ENCODE measurements at regions not wholly inside any gene's neighbourhood (a gene's known extent, or its start where the extent isn't known, plus 50 kb on each side); places are given as distances from the start of the nearest gene placed in this dataset.
"Not testable (repeated sequence)": the region's sequence is repeated elsewhere in the genome, so short reads cannot be mapped to it uniquely, and the experiment has no call there.

- H3K4me1 ChIP-seq = peaks cover 3 to 15% (median 4%) of the 10 kb centered on the region in 4 donors
- H3K27me3 ChIP-seq = no peaks in the 10 kb centered on the region
- no peak overlapping the region for H3K27ac ChIP-seq
- no peak for DNase-seq
- no peaks in the 10 kb centered on the region for H3K9me3 ChIP-seq
- no peak overlapping the region for H3K4me3 ChIP-seq
- H3K36me3 ChIP-seq = no peaks in the 10 kb centered on the region
- TF ChIP-seq POLR2A (IDR thresholded peaks at IDR 0.05) = no peak
- TF ChIP-seq CTCF (IDR thresholded peaks at IDR 0.05) = no peak
Measured at GRCh38 chr14:101627915-101628262, 66.6 kb downstream of the DIO3 start.

GRCh38 chr14:101628471-101628966 is 67.2 kb downstream of the DIO3 start:
- Histone ChIP-seq H3K27me3 (no peaks in the 10 kb centered on the region), H3K9me3 (no peaks in the 10 kb centered on the region), H3K4me1 (peaks cover 3 to 15% (median 4%) of the 10 kb centered on the region in 4 donors), H3K36me3 (no peaks in the 10 kb centered on the region), H3K4me3 (peak overlapping the region in 2 of 4 donors; percentile 6 to 32), H3K27ac (no peak overlapping the region)
- peak; percentile 54 to 84 (median 82) for DNase-seq
- TF ChIP-seq POLR2A (IDR thresholded peaks at IDR 0.05) (no peak), CTCF (IDR thresholded peaks at IDR 0.05) (peak; percentile 85 to 97 (median 94))

- H3K27me3 ChIP-seq = no peaks in the 10 kb centered on the region
- H3K9me3 ChIP-seq = no peaks in the 10 kb centered on the region
- no peak overlapping the region for H3K27ac ChIP-seq
- no peak for TF ChIP-seq POLR2A (IDR thresholded peaks at IDR 0.05)
- TF ChIP-seq CTCF (IDR thresholded peaks at IDR 0.05) = no peak
- H3K4me3 ChIP-seq = peak overlapping the region in 1 of 4 donors; percentile 32
- no peaks in the 10 kb centered on the region for H3K36me3 ChIP-seq
- H3K4me1 ChIP-seq = peaks cover 3 to 15% (median 4%) of the 10 kb centered on the region in 4 donors
- no peak for DNase-seq
Measured at GRCh38 chr14:101628975-101629374, 67.7 kb downstream of the DIO3 start.

- H3K27ac ChIP-seq = no peak overlapping the region
- H3K4me3 ChIP-seq = no peak overlapping the region
- H3K36me3 ChIP-seq = no peaks in the 10 kb centered on the region
- TF ChIP-seq CTCF (IDR thresholded peaks at IDR 0.05) (no peak), POLR2A (IDR thresholded peaks at IDR 0.05) (no peak)
- no peaks in the 10 kb centered on the region for H3K27me3 ChIP-seq
- no peak for DNase-seq
- no peaks in the 10 kb centered on the region for H3K9me3 ChIP-seq
- peaks cover 3 to 15% (median 4%) of the 10 kb centered on the region in 4 donors for H3K4me1 ChIP-seq
Measured at GRCh38 chr14:101630056-101630965, 69.0 kb downstream of the DIO3 start.

- Histone ChIP-seq H3K9me3 (no peaks in the 10 kb centered on the region), H3K27ac (no peak overlapping the region)
- TF ChIP-seq CTCF (IDR thresholded peaks at IDR 0.05) (no peak), POLR2A (IDR thresholded peaks at IDR 0.05) (no peak)
Measured at GRCh38 chr14:101631199-101631598, 69.9 kb downstream of the DIO3 start.

GRCh38 chr14:101631970-101632369 is 70.7 kb downstream of the DIO3 start:
- peaks cover 3 to 15% (median 4%) of the 10 kb centered on the region in 4 donors for H3K4me1 ChIP-seq
- H3K9me3 ChIP-seq, DNase-seq, H3K36me3 ChIP-seq, H3K4me3 ChIP-seq, H3K27me3 ChIP-seq, H3K27ac ChIP-seq: not testable (repeated sequence)

More at GRCh38 chr14:101631199-101631598, 69.9 kb downstream of the DIO3 start:
- H3K27me3 ChIP-seq = no peaks in the 10 kb centered on the region
- H3K4me3 ChIP-seq = no peak overlapping the region
- no peaks in the 10 kb centered on the region for H3K36me3 ChIP-seq
- no peak for DNase-seq
- peaks cover 3 to 15% (median 4%) of the 10 kb centered on the region in 4 donors for H3K4me1 ChIP-seq

Measured in Peyer's patch (tissue), 4 donors.